ENCODE measurements at regions not wholly inside any gene's neighbourhood (a gene's known extent, or its start where the extent isn't known, plus 50 kb on each side); places are given as distances from the start of the nearest gene placed in this dataset.

GRCh38 chr6:159351707-159352106 lies 182.5 kb downstream of the FNDC1 start:
- no peak overlapping the region for H2BK5ac ChIP-seq (ENCODE audit: insufficient read length, low read length)
- H2BK20ac ChIP-seq (ENCODE audit: low read depth, low read length, poor library complexity, severe bottlenecking), result no peak overlapping the region
- H2BK12ac ChIP-seq (ENCODE audit: insufficient read length, low read depth, low read length), result no peak overlapping the region
- no peak overlapping the region for H3K18ac ChIP-seq (ENCODE audit: insufficient read length, low read depth, low read length)
- no peak for DNase-seq
- H3K4me1 ChIP-seq (ENCODE audit: insufficient read depth, low read length), result no peaks in the 10 kb centered on the region
- no peak overlapping the region for H2BK120ac ChIP-seq (ENCODE audit: low read depth, low read length, poor library complexity, severe bottlenecking)
- H3K27ac ChIP-seq (ENCODE audit: insufficient read length, low read depth, low read length), result no peak overlapping the region
- no peak overlapping the region for H2BK15ac ChIP-seq (ENCODE audit: low read depth, low read length)
- H3K79me1 ChIP-seq (ENCODE audit: insufficient read depth, low read depth, low read length, poor library complexity, severe bottlenecking), result no peaks in the 10 kb centered on the region
- no peaks in the 10 kb centered on the region for H3K9me3 ChIP-seq (ENCODE audit: control insufficient read depth, low read depth, low read length)
- Mint-ChIP-seq H3K27ac (no peak overlapping the region), H3K4me1 (no peaks in the 10 kb centered on the region), H3K9me3 (peaks cover 3 to 86% of the 10 kb centered on the region in 2 experiments; a peak in 3 of 5 replicates), H3K36me3 (ENCODE audit: insufficient read depth in 1 of 3, low read depth in 3 of 3) (no peaks in the 10 kb centered on the region), H3K4me3 (no peak overlapping the region), H3K27me3 (ENCODE audit: low read depth) (peaks cover 9% of the 10 kb centered on the region)
- no peak overlapping the region for H3K9ac ChIP-seq (ENCODE audit: extremely low read depth, insufficient read length, low read length)
- no peaks in the 10 kb centered on the region for H3K79me2 ChIP-seq (ENCODE audit: insufficient read depth, low read length)
- H3K4me2 ChIP-seq (ENCODE audit: insufficient read depth, insufficient read length, low read length), result no peak overlapping the region
- no peak overlapping the region for H3K14ac ChIP-seq (ENCODE audit: insufficient read depth, low read length)
- H3K4ac ChIP-seq (ENCODE audit: low read depth, low read length), result no peak overlapping the region
- H4K5ac ChIP-seq (ENCODE audit: insufficient read length, low read depth, low read length), result no peak overlapping the region
- no peaks in the 10 kb centered on the region for H3K23me2 ChIP-seq (ENCODE audit: insufficient read length, low read depth, low read length, poor library complexity, severe bottlenecking)
- H4K91ac ChIP-seq (ENCODE audit: insufficient read length, low read depth, low read length), result no peak overlapping the region
- H3K56ac ChIP-seq (ENCODE audit: insufficient read length, low read depth, low read length), result no peak overlapping the region
- H2AFZ ChIP-seq (ENCODE audit: low read length), result no peak overlapping the region
- H3T11ph ChIP-seq (ENCODE audit: low read length), result no peak overlapping the region
- no peak overlapping the region for H2AK5ac ChIP-seq (ENCODE audit: insufficient read length, low read length)
- no peaks in the 10 kb centered on the region for H3K27me3 ChIP-seq (ENCODE audit: insufficient read depth, low read length)
- no peak for TF ChIP-seq CTCF (conservative IDR thresholded peaks at IDR 0.05)
- H4K8ac ChIP-seq (replicated peaks; ENCODE audit: insufficient read length, low read depth, low read length), result no peak overlapping the region
- no peak overlapping the region for H3K23ac ChIP-seq (ENCODE audit: insufficient read length, low read depth, low read length)
- no peaks in the 10 kb centered on the region for H4K20me1 ChIP-seq (ENCODE audit: control insufficient read depth, insufficient read depth, insufficient read length)

Data from H9 (cell line).